Upper lobe of right lung (tissue), 1 donor: ENCODE measurements at regions not wholly inside any gene's neighbourhood (a gene's known extent, or its start where the extent isn't known, plus 50 kb on each side); places are given as distances from the start of the nearest gene placed in this dataset.

ENCODE experiments used
- ATAC-seq: fragments of 200-7000 bp; cut with Tn5 transposase; one replicate; pipeline ENCODE4 v1.9.1; 2020; ENCODE audit warnings: mild to moderate bottlenecking, moderate library complexity
- DNase-seq: peaks from one replicate; pipeline ENCODE4 v3.0.0-alpha.2; 2020
- H3K27ac ChIP-seq: fragments of 200-600 bp; one replicate; pipeline ENCODE4 v1.8.0; 2022
- H3K27me3 ChIP-seq: fragments of 200-600 bp; one replicate; pipeline ENCODE4 v1.8.0; 2022; ENCODE audit warnings: mild to moderate bottlenecking
- H3K36me3 ChIP-seq: fragments of 200-600 bp; one replicate; pipeline ENCODE4 v1.8.0; 2022
- H3K4me1 ChIP-seq: fragments of 200-600 bp; one replicate; pipeline ENCODE4 v1.8.0; 2022
- H3K4me3 ChIP-seq: fragments of 200-600 bp; one replicate; pipeline ENCODE4 v1.8.0; 2022; ENCODE audit warnings: mild to moderate bottlenecking
- H3K9me3 ChIP-seq: fragments of 200-600 bp; one replicate; pipeline ENCODE4 v1.8.0; 2022
- CTCF ChIP-seq: fragments of 200-600 bp; IDR thresholded peaks from one replicate; pipeline ENCODE4 v1.8.0; 2022; ENCODE audit warnings: antibody characterized with exemption
- intact Hi-C: fragments of 100-400 bp; cut with DNase I; formaldehyde crosslinking; loops from one replicate; pipeline ENCODE4 v1.11.0; 2022
- donor health status: DM: no; HTN: yes; CAD: no; lungs with severe emphysema.

DNA sequence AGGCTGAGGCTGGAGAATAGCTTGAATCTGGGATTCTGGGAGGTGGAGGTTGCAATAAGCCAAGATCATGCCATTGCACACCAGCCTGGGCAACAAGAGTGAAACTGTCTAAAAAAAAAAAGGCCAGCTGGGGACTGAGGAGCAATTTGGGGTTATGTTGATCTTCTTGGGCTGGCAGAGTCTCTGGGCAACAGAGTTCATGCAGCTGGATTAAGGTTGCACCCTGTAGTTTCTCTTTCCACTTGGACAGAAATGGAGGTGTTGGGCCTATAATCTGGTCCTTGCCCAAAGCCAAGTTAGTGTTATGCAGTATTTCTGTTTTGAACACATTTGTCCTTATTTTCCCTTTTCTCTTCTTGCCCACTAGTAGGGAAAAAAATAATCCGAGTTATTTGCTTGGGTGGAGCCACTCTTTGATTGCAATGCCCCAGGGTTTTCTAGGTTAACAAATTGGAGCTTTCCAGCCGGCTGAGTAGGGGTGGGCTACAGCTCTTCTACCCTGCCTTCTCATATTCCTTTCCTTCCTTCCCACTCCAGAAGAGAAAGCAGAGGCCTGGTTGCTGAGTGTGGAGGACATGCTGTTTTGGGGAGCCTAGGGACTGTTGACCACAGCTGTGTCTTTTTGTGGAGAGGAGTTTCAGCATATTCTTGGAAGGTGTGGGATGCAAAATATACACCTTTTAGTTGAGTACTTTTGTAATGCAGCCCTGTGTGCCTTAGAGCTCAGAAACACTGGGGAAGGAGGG is 213.9 kb downstream of the SOX4 start:
- no peak for TF ChIP-seq CTCF
- H3K9me3 ChIP-seq: no peaks in the 10 kb centered on the region
- no peaks in the 10 kb centered on the region for H3K4me1 ChIP-seq
- DNase-seq (no peak), ATAC-seq (no peak)
- H3K27ac ChIP-seq: no peak overlapping the region
- intact Hi-C loops: no loop called here
- no peaks in the 10 kb centered on the region for H3K27me3 ChIP-seq
- no peaks in the 10 kb centered on the region for H3K36me3 ChIP-seq
- H3K4me3 ChIP-seq: no peak overlapping the region

GRCh38 chr6:21808045-21808470 is 214.5 kb downstream of the SOX4 start:
- H3K36me3 ChIP-seq: no peaks in the 10 kb centered on the region
- no peaks in the 10 kb centered on the region for H3K27me3 ChIP-seq
- no peak overlapping the region for H3K27ac ChIP-seq
- peak; percentile 10 for ATAC-seq
- TF ChIP-seq CTCF: no peak
- DNase-seq: no peak
- no peaks in the 10 kb centered on the region for H3K4me1 ChIP-seq
- no peak overlapping the region for H3K4me3 ChIP-seq
- no peaks in the 10 kb centered on the region for H3K9me3 ChIP-seq
- intact Hi-C loops: no loop called here

GRCh38 chr6:21808551-21809242 is 215.1 kb downstream of the SOX4 start:
- no peak for TF ChIP-seq CTCF
- H3K27me3 ChIP-seq: no peaks in the 10 kb centered on the region
- DNase-seq: no peak
- no peaks in the 10 kb centered on the region for H3K4me1 ChIP-seq
- ATAC-seq: peak; percentile 66
- H3K4me3 ChIP-seq: no peak overlapping the region
- peak overlapping the region; percentile 14 for H3K27ac ChIP-seq
- no peaks in the 10 kb centered on the region for H3K36me3 ChIP-seq
- intact Hi-C loops: no loop called here
- H3K9me3 ChIP-seq: no peaks in the 10 kb centered on the region

- H3K27me3 ChIP-seq: no peaks in the 10 kb centered on the region
- no peak for TF ChIP-seq CTCF
- no peaks in the 10 kb centered on the region for H3K4me1 ChIP-seq
- no peak overlapping the region for H3K4me3 ChIP-seq
- H3K36me3 ChIP-seq: no peaks in the 10 kb centered on the region
- ATAC-seq: no peak
- intact Hi-C loops: no loop called here
- no peak overlapping the region for H3K27ac ChIP-seq
- DNase-seq: no peak
- no peaks in the 10 kb centered on the region for H3K9me3 ChIP-seq
Observed at GRCh38 chr6:21811484-21811883, 217.9 kb downstream of the SOX4 start.

GRCh38 chr6:21816231-21816630 is 222.7 kb downstream of the SOX4 start:
- intact Hi-C loops: no loop called here
- ATAC-seq: no peak

More at GRCh38 chr6:21816231-21816630, 222.7 kb downstream of the SOX4 start:
- no peak for DNase-seq
- Histone ChIP-seq H3K4me1 (no peaks in the 10 kb centered on the region), H3K27me3 (no peaks in the 10 kb centered on the region), H3K27ac (no peak overlapping the region), H3K9me3 (no peaks in the 10 kb centered on the region), H3K36me3 (no peaks in the 10 kb centered on the region), H3K4me3 (no peak overlapping the region)
- TF ChIP-seq CTCF: no peak
